Esophagus muscularis mucosa (tissue), 4 donors: ENCODE measurements at regions not wholly inside any gene's neighbourhood (a gene's known extent, or its start where the extent isn't known, plus 50 kb on each side); places are given as distances from the start of the nearest gene placed in this dataset.

Experiments
- DNase-seq: peaks from one replicate; pipeline ENCODE4 v3.0.0-alpha.2; 2017; ENCODE audit errors: extremely low spot score
- H3K27ac ChIP-seq, 4 donors: fragments of 200-600 bp; sonication (generic); replicated peaks in 1 of 4; 1 replicate in 3 of 4; 2 replicates in 1 of 4; pipeline ENCODE4 v1.5.1; 2016 to 2019; ENCODE audit warnings: mild to moderate bottlenecking in 1 of 4
- H3K27me3 ChIP-seq, 4 donors: fragments of 200-600 bp; sonication (generic); one replicate each; pipeline versions ENCODE4 v1.5.1 to v1.6.0; 2016 to 2019
- H3K36me3 ChIP-seq, 4 donors: fragments of 200-600 bp; sonication (generic); one replicate each; pipeline ENCODE4 v1.5.1; 2016 to 2019
- H3K4me1 ChIP-seq, 4 donors: fragments of 200-600 bp; sonication (generic); one replicate each; pipeline ENCODE4 v1.5.1; 2016 to 2019
- H3K4me3 ChIP-seq, 4 donors: fragments of 200-600 bp; sonication (generic); 1 replicate in 2 of 4; 2 replicates in 2 of 4; pipeline ENCODE4 v1.5.1; 2016 to 2019; ENCODE audit warnings: mild to moderate bottlenecking in 4 of 4, moderate library complexity in 1 of 4
- H3K9me3 ChIP-seq, 4 donors: fragments of 200-600 bp; sonication (generic); 1 replicate in 3 of 4; 2 replicates in 1 of 4; pipeline ENCODE4 v1.5.1; 2016 to 2019
- CTCF ChIP-seq, 3 experiments: fragments of 200-600 bp in 2 of 3; fragments of 450-650 bp in 1 of 3; sonication (generic) in 2 of 3; IDR thresholded peaks; one replicate each; pipeline ENCODE4 v1.5.1; 2017 to 2019; ENCODE audit warnings: antibody characterized with exemption in 3 of 3, mild to moderate bottlenecking in 2 of 3, moderate library complexity in 1 of 3
- EP300 ChIP-seq: sonication (generic); formaldehyde crosslinking; IDR thresholded peaks from one replicate; pipeline ENCODE4 v1.6.1; 2017; ENCODE audit warnings: antibody characterized with exemption
- POLR2A ChIP-seq: fragments of 450-650 bp; IDR thresholded peaks from one replicate; pipeline ENCODE4 v1.6.1; 2017; ENCODE audit warnings: antibody characterized with exemption, moderate library complexity, mild to moderate bottlenecking, low read depth
- POLR2AphosphoS5 ChIP-seq, 2 donors: sonication (generic); formaldehyde crosslinking; IDR thresholded peaks; one replicate each; pipeline ENCODE4 v1.6.1; 2017; ENCODE audit warnings: antibody characterized with exemption in 2 of 2
- WGBS: methylation state at CpG from one replicate; pipeline ENCODE4 v1.1.5; 2018; 5-methylcytosine and 5-hydroxymethylcytosine counted together
- intact Hi-C: fragments of 100-400 bp; cut with DNase I; formaldehyde crosslinking; loops from one replicate; pipeline ENCODE4 v1.15.1; 2023

GRCh38 chr22:48147404-48147803 is 1385.0 kb downstream of the TBC1D22A start:
- Histone ChIP-seq H3K27me3 (peaks cover 0 to 58% (median 0%) of the 10 kb centered on the region in 4 donors), H3K4me1 (no peaks in the 10 kb centered on the region), H3K27ac (no peak overlapping the region), H3K9me3 (no peaks in the 10 kb centered on the region), H3K4me3 (no peak overlapping the region), H3K36me3 (no peaks in the 10 kb centered on the region)
- intact Hi-C loops, result no loop called here
- TF ChIP-seq EP300, result no peak
- TF ChIP-seq POLR2AphosphoS5 (IDR thresholded peaks at IDR 0.05), result no peak
- TF ChIP-seq CTCF (IDR thresholded peaks at IDR 0.05), result no peak
- no peak for TF ChIP-seq POLR2A
- DNase-seq, result no peak
- WGBS, result 26% methylated on average over 4 of the region's 4 CpGs

- 49% methylated on average over 6 of the region's 6 CpGs for WGBS
- intact Hi-C loops, result no loop called here
- H3K4me1 ChIP-seq, result no peaks in the 10 kb centered on the region
- peaks cover 0 to 56% (median 0%) of the 10 kb centered on the region in 4 donors for H3K27me3 ChIP-seq
- H3K36me3 ChIP-seq, result no peaks in the 10 kb centered on the region
- DNase-seq, result no peak
- no peak overlapping the region for H3K4me3 ChIP-seq
- no peaks in the 10 kb centered on the region for H3K9me3 ChIP-seq
- no peak overlapping the region for H3K27ac ChIP-seq
- TF ChIP-seq POLR2A, result no peak
- no peak for TF ChIP-seq CTCF (IDR thresholded peaks at IDR 0.05)
- no peak for TF ChIP-seq EP300
- TF ChIP-seq POLR2AphosphoS5 (IDR thresholded peaks at IDR 0.05), result no peak
Measured at GRCh38 chr22:48146426-48146825, 1384.0 kb downstream of the TBC1D22A start.

GRCh38 chr22:48145738-48146137 is 1383.3 kb downstream of the TBC1D22A start:
- no peak for DNase-seq
- H3K36me3 ChIP-seq, result no peaks in the 10 kb centered on the region
- no peak for TF ChIP-seq CTCF (IDR thresholded peaks at IDR 0.05)
- TF ChIP-seq EP300, result no peak
- TF ChIP-seq POLR2AphosphoS5 (IDR thresholded peaks at IDR 0.05), result no peak
- no peak for TF ChIP-seq POLR2A
- no peak overlapping the region for H3K4me3 ChIP-seq
- intact Hi-C loops, result no loop called here
- no peaks in the 10 kb centered on the region for H3K4me1 ChIP-seq
- H3K9me3 ChIP-seq, result no peaks in the 10 kb centered on the region
- H3K27ac ChIP-seq, result no peak overlapping the region
- 51% methylated on average over 7 of the region's 7 CpGs for WGBS
- peaks cover 0 to 56% (median 0%) of the 10 kb centered on the region in 4 donors for H3K27me3 ChIP-seq

- intact Hi-C loops, result no loop called here
- Histone ChIP-seq H3K4me1 (no peaks in the 10 kb centered on the region), H3K27me3 (peaks cover 0 to 56% (median 0%) of the 10 kb centered on the region in 4 donors), H3K36me3 (no peaks in the 10 kb centered on the region), H3K9me3 (no peaks in the 10 kb centered on the region), H3K4me3 (no peak overlapping the region), H3K27ac (no peak overlapping the region)
- no peak for DNase-seq
- TF ChIP-seq CTCF (IDR thresholded peaks at IDR 0.05) (no peak), POLR2A (no peak), EP300 (no peak), POLR2AphosphoS5 (IDR thresholded peaks at IDR 0.05) (no peak)
- WGBS, result 78% methylated on average over 4 of the region's 4 CpGs
Measured at GRCh38 chr22:48144318-48144717, 1381.9 kb downstream of the TBC1D22A start.

GRCh38 chr22:48143856-48144255 is 1381.4 kb downstream of the TBC1D22A start:
- H3K27ac ChIP-seq, result no peak overlapping the region
- H3K9me3 ChIP-seq, result no peaks in the 10 kb centered on the region
- no peak for DNase-seq
- H3K4me3 ChIP-seq, result no peak overlapping the region
- intact Hi-C loops, result no loop called here
- no peaks in the 10 kb centered on the region for H3K4me1 ChIP-seq
- no peak for TF ChIP-seq CTCF (IDR thresholded peaks at IDR 0.05)
- TF ChIP-seq EP300, result no peak
- no peak for TF ChIP-seq POLR2AphosphoS5 (IDR thresholded peaks at IDR 0.05)
- TF ChIP-seq POLR2A, result no peak
- 91% methylated on average over 7 of the region's 7 CpGs for WGBS
- no peaks in the 10 kb centered on the region for H3K36me3 ChIP-seq
- peaks cover 0 to 54% (median 0%) of the 10 kb centered on the region in 4 donors for H3K27me3 ChIP-seq
